HEK293T (cell line): ENCODE measurements at regions not wholly inside any gene's neighbourhood (a gene's known extent, or its start where the extent isn't known, plus 50 kb on each side); places are given as distances from the start of the nearest gene placed in this dataset.

Source experiments
- FOXA1 ChIP-seq: fragments of 450-650 bp; IDR thresholded peaks from 2 replicates; pipeline ENCODE4 v1.6.1; 2016; ENCODE audit warnings: mild to moderate bottlenecking
- SUZ12 ChIP-seq: fragments of 450-650 bp; IDR thresholded peaks from 2 replicates; pipeline ENCODE4 v1.6.1; 2016; ENCODE audit warnings: mild to moderate bottlenecking

DNA sequence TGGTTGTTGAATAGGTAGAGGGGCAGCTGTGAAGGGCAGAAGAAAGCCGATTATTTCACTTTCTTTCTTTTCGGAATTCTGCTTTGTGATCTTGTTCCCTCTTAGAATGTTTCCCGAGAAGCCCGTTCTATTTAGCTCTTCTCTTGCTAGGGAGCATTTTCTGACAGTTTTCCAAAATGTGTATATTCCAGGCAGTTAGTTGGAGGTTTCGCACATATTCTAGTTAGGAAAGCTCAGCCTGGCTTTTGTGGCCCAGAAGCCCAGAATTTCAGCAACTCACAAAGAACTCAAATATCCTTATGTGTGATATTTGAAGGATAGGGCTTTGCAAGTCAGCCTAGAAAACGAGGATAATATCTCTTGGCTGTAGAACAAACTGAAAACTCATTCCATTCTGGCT is 461.0 kb upstream of the C9orf72 start:
- no peak for TF ChIP-seq FOXA1
- TF ChIP-seq SUZ12: no peak
